Right lobe of liver (tissue), 6 donors: ENCODE measurements at regions not wholly inside any gene's neighbourhood (a gene's known extent, or its start where the extent isn't known, plus 50 kb on each side); places are given as distances from the start of the nearest gene placed in this dataset.

ENCODE experiments used
- ATAC-seq, 4 donors: fragments of 200-7000 bp; cut with Tn5 transposase; one replicate each; pipeline ENCODE4 v1.9.1; 2020; ENCODE audit warnings: mild to moderate bottlenecking in 4 of 4, moderate library complexity in 4 of 4
- DNase-seq, 3 donors: peaks; one replicate each; pipeline ENCODE4 v3.0.0-alpha.2; 2020
- H3K27ac ChIP-seq, 3 donors: fragments of 200-600 bp; one replicate each; pipeline ENCODE4 v1.8.0; 2022
- H3K27me3 ChIP-seq, 2 donors: fragments of 200-600 bp; one replicate each; pipeline ENCODE4 v1.8.0; 2022
- H3K36me3 ChIP-seq, 4 donors: fragments of 200-600 bp; sonication (generic) in 1 of 4; one replicate each; pipeline versions ENCODE4 v1.5.1 to v1.8.0; 2017 to 2022; ENCODE audit warnings: control low read depth in 1 of 4
- H3K4me1 ChIP-seq, 4 donors: fragments of 200-600 bp; sonication (generic) in 1 of 4; one replicate each; pipeline versions ENCODE4 v1.5.1 to v1.8.0; 2017 to 2022; ENCODE audit warnings: control low read depth in 1 of 4
- H3K4me3 ChIP-seq, 3 donors: fragments of 200-600 bp; one replicate each; pipeline ENCODE4 v1.8.0; 2022
- H3K9me3 ChIP-seq, 4 donors: fragments of 200-600 bp; sonication (generic) in 1 of 4; one replicate each; pipeline versions ENCODE4 v1.5.1 to v1.8.0; 2017 to 2022; ENCODE audit warnings: control low read depth in 1 of 4
- CTCF ChIP-seq, 4 donors: fragments of 200-600 bp in 3 of 4; fragments of 450-650 bp in 1 of 4; IDR thresholded peaks; one replicate each; pipeline versions ENCODE4 v1.5.1 to v1.8.0; 2016 to 2022; ENCODE audit warnings: antibody characterized with exemption in 4 of 4, mild to moderate bottlenecking in 2 of 4
- POLR2A ChIP-seq: fragments of 450-650 bp; IDR thresholded peaks from one replicate; pipeline ENCODE4 v1.6.1; 2017; ENCODE audit warnings: antibody characterized with exemption, mild to moderate bottlenecking
- WGBS: methylation state at CpG from one replicate; pipeline ENCODE4 v1.1.6; 2018; ENCODE audit warnings: low coverage, low lambda C conversion rate; ENCODE audit not compliant: insufficient coverage; ENCODE audit errors: missing lambda C conversion rate; 5-methylcytosine and 5-hydroxymethylcytosine counted together
- intact Hi-C, 2 donors: fragments of 100-400 bp; cut with DNase I; formaldehyde crosslinking; loops; one replicate each; pipeline versions ENCODE4 v1.11.2 to v1.14.1; 2022
- donor health status: DM: no; HTN: yes; CAD: no.
- donor health status: DM: no; HTN: no; CAD: no.
- donor health status: DM: no; HTN: no; CAD: no.
- donor health status: DM: no; HTN: yes; CAD: no.
- donor health status: DM: no; HTN: yes; CAD: no.

DNA sequence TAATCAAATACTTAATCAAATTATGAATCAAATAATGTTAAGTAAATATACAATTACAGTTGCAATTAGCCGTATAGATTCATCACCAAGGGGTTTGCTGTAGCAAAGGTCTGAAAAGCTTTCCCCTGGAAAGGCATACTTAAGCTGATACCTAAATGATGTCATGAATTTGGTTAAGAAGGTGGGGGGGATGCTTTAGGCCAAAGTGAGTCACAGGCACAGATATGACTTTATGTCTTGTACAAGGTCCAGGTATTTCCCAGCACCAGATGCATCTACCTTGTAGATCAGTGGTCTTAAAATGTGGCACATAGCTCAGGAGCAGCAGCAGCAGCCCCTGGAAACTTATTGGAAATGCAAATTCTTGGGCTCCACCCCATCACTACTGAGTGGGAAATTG lies 557.3 kb upstream of the CDH4 start:
- WGBS: 77% methylated on average over 1 of the region's 1 CpG
- ATAC-seq: no peak
- no peak for DNase-seq
- TF ChIP-seq POLR2A (no peak), CTCF (IDR thresholded peaks at IDR 0.05) (no peak)
- no peak overlapping the region for H3K27ac ChIP-seq
- H3K4me3 ChIP-seq: no peak overlapping the region
- no peaks in the 10 kb centered on the region for H3K4me1 ChIP-seq
- H3K27me3 ChIP-seq: no peaks in the 10 kb centered on the region
- intact Hi-C loops: no loop called here
- H3K36me3 ChIP-seq: no peaks in the 10 kb centered on the region
- no peaks in the 10 kb centered on the region for H3K9me3 ChIP-seq

DNA sequence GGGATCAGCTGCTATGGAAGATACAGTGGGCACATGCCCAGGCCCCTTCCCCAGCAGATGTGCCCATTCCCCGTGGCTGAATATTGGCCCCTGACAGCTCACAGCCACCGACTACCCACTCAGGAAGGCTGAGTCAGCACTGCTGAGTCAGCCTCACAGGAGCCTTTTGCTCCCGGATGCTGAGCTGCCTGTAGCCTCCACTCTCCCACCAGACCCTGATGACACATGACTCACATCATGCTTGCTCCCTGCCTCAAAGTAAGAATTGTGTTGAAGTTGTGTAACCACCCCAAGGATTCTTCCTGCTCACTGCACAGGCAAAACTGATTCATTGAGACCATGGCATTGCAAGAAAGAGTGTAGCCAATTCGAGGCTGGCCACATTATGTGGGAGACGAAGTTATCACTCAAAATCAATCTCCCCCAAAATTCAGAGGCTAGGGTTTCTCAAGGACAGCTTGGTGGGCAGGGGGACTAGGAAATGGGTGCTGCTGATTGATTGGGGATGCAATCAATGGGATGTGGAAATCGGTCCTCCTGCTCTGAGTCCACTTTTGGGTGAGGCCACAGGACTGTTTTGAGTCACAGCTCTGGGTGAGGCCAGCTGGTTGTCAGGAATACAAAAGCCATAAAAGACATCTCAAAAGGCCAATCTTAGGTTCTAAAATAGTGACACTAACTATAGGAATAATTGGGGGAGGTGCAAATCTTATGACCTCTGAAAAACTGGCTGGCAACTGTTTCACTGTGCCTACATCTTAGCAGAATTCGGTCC lies 556.6 kb upstream of the CDH4 start:
- no peak overlapping the region for H3K27ac ChIP-seq
- H3K4me3 ChIP-seq: no peak overlapping the region
- H3K36me3 ChIP-seq: no peaks in the 10 kb centered on the region
- no peaks in the 10 kb centered on the region for H3K27me3 ChIP-seq
- ATAC-seq: peak in 1 of 4 donors; percentile 18
- H3K4me1 ChIP-seq: no peaks in the 10 kb centered on the region
- no peak for TF ChIP-seq CTCF (IDR thresholded peaks at IDR 0.05)
- TF ChIP-seq POLR2A: no peak
- 44% methylated on average over 5 of the region's 7 CpGs for WGBS
- DNase-seq: no peak
- H3K9me3 ChIP-seq: no peaks in the 10 kb centered on the region
- intact Hi-C loops: no loop called here

GRCh38 chr20:60697252-60697651 lies 554.8 kb upstream of the CDH4 start:
- H3K4me1 ChIP-seq: no peaks in the 10 kb centered on the region
- 45% methylated on average over 2 of the region's 2 CpGs for WGBS
- ATAC-seq (no peak), DNase-seq (no peak)
- intact Hi-C loops: no loop called here
- no peaks in the 10 kb centered on the region for H3K36me3 ChIP-seq
- no peak overlapping the region for H3K27ac ChIP-seq
- no peak overlapping the region for H3K4me3 ChIP-seq
- H3K9me3 ChIP-seq: no peaks in the 10 kb centered on the region
- H3K27me3 ChIP-seq: no peaks in the 10 kb centered on the region
- TF ChIP-seq CTCF (IDR thresholded peaks at IDR 0.05) (no peak), POLR2A (no peak)

DNA sequence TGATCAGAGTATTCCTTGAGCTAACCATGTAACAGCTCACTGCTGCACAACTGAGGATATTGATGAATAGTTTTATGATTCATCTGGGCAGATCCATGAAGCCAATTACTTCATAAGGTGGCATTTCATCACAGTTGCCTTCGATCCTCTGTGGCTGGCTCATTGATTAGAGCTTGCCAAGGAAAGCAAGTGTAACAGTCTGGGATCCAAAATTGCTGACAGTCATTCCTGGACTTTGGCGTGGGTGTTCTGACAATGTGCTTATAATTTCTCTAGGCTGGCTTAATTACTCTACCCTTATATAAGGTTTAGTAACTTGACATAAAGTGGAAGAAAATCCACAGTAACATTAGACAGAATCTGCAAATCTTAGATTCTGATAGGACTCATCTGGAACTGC lies 551.3 kb upstream of the CDH4 start:
- intact Hi-C loops: no loop called here
- Histone ChIP-seq H3K27ac (no peak overlapping the region), H3K4me3 (no peak overlapping the region), H3K9me3 (no peaks in the 10 kb centered on the region), H3K36me3 (no peaks in the 10 kb centered on the region), H3K4me1 (no peaks in the 10 kb centered on the region), H3K27me3 (no peaks in the 10 kb centered on the region)
- TF ChIP-seq CTCF (IDR thresholded peaks at IDR 0.05) (no peak), POLR2A (no peak)
- no peak for ATAC-seq
- WGBS: 40% methylated on average over 2 of the region's 2 CpGs
- no peak for DNase-seq
